Tibial nerve (tissue), 3 donors: ENCODE measurements at regions not wholly inside any gene's neighbourhood (a gene's known extent, or its start where the extent isn't known, plus 50 kb on each side); places are given as distances from the start of the nearest gene placed in this dataset.
"Not testable (repeated sequence)": the region's sequence is repeated elsewhere in the genome, so short reads cannot be mapped to it uniquely, and the experiment has no call there.

Experiments used
- POLR2A ChIP-seq, 2 donors: fragments of 450-650 bp; IDR thresholded peaks; one replicate each; pipeline ENCODE4 v1.6.1; 2017; ENCODE audit warnings: antibody characterized with exemption in 2 of 2, mild to moderate bottlenecking in 2 of 2, moderate library complexity in 2 of 2
- TF ChIP-seq, protein P1 (sequence below), 5 experiments: fragments of 200-600 bp in 3 of 5; fragments of 450-650 bp in 2 of 5; sonication (generic) in 3 of 5; IDR thresholded peaks; one replicate each; pipeline ENCODE4 v1.5.1; 2016 to 2019; ENCODE audit warnings: antibody characterized with exemption in 5 of 5, mild to moderate bottlenecking in 3 of 5, moderate library complexity in 2 of 5

DNA sequence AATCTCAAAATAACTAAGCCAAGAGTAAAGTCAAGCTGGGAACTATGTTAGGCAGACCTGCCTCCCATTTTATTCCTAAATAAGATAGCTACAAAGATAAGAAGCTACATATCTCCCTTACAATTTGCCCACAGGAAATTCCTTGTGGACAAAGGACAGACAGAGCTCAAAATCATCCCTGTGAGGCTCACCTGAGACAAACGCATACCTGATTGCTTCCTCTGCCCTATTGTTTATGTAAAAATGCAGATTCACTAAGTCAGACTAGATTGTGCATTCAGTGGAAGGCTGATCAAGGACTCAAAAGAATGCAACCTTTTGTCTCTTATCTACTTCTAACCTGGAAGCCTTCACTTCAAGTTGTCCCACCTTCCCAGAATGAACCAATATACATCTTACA lies 56.2 kb upstream of the SPP1 start:
- TF ChIP-seq, protein P1, sequence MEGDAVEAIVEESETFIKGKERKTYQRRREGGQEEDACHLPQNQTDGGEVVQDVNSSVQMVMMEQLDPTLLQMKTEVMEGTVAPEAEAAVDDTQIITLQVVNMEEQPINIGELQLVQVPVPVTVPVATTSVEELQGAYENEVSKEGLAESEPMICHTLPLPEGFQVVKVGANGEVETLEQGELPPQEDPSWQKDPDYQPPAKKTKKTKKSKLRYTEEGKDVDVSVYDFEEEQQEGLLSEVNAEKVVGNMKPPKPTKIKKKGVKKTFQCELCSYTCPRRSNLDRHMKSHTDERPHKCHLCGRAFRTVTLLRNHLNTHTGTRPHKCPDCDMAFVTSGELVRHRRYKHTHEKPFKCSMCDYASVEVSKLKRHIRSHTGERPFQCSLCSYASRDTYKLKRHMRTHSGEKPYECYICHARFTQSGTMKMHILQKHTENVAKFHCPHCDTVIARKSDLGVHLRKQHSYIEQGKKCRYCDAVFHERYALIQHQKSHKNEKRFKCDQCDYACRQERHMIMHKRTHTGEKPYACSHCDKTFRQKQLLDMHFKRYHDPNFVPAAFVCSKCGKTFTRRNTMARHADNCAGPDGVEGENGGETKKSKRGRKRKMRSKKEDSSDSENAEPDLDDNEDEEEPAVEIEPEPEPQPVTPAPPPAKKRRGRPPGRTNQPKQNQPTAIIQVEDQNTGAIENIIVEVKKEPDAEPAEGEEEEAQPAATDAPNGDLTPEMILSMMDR (IDR thresholded peaks at IDR 0.05) = not testable (repeated sequence)
- TF ChIP-seq POLR2A (IDR thresholded peaks at IDR 0.05) = not testable (repeated sequence)
